PC-9 (cell line): ENCODE measurements at regions not wholly inside any gene's neighbourhood (a gene's known extent, or its start where the extent isn't known, plus 50 kb on each side); places are given as distances from the start of the nearest gene placed in this dataset.

Experiments used
- CTCF ChIP-seq: fragments of 200-600 bp; sonication (generic); conservative IDR thresholded peaks from 2 replicates; pipeline ENCODE4 v1.6.1; 2017; ENCODE audit warnings: mixed run types, antibody characterized with exemption, mild to moderate bottlenecking, moderate library complexity
- EZH2 ChIP-seq: fragments of 200-600 bp; sonication (generic); IDR thresholded peaks from 2 replicates; pipeline ENCODE4 v1.8.0; 2017; ENCODE audit warnings: antibody characterized with exemption, low read depth

DNA sequence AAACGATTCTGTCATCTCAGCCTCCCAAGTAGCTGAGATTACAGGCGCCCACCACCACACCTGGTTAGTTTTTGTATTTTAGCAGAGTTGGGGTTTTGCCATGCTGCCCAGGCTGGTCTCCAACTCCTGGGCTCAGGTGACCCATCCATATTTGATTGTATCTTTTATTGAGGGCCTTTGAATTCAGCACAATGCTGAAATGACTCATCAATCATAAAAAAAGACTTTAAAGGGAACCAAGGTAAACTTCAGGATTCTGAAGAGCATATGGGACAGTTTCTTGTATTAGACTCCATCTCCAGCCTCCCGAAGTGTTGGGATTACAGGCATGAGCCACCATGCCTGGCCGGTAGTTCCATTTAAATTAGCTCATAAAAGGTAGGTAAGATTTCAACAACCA, 232.2 kb downstream of the SETD4 start:
- TF ChIP-seq CTCF, result no peak
- no peak for TF ChIP-seq EZH2
